ENCODE measurements at regions not wholly inside any gene's neighbourhood (a gene's known extent, or its start where the extent isn't known, plus 50 kb on each side); places are given as distances from the start of the nearest gene placed in this dataset.

GRCh38 chr5:82854956-82855355, 222.2 kb downstream of the TMEM167A start (continued):
- TF ChIP-seq SAP30 (IDR thresholded peaks at IDR 0.05; ENCODE audit: insufficient read depth, insufficient replicate concordance, low read length) (no peak), TEAD4 (IDR thresholded peaks at IDR 0.05; ENCODE audit: low read depth, low read length) (no peak), ASH2L (IDR thresholded peaks at IDR 0.05; ENCODE audit: low read length) (no peak), GTF2F1 (IDR thresholded peaks at IDR 0.05; ENCODE audit: borderline replicate concordance, low read depth, low read length) (no peak), POU5F1 (IDR thresholded peaks at IDR 0.05; ENCODE audit: low read depth, low read length) (no peak)

Measured in H1 (cell line).